Endothelial cell of umbilical vein (primary cell): ENCODE measurements at regions not wholly inside any gene's neighbourhood (a gene's known extent, or its start where the extent isn't known, plus 50 kb on each side); places are given as distances from the start of the nearest gene placed in this dataset.

Experiments
- BruUV-seq: library from RNA; stranded (reverse); fragments of 400-500 nt; replicated peaks from 2 replicates; lab custom pipeline; 2021; lab: Mats Ljungman, UMichigan
- CTCF ChIA-PET: fragments of 300-600, 350-600 bp; sonication (Branson Sonifier 250); formaldehyde crosslinking; loops from one replicate; lab custom pipeline; 2021; ENCODE audit warnings: antibody characterized with exemption, inconsistent platforms; lab: Charles Lee
- POLR2A ChIA-PET: fragments of 300-600, 350-600 bp; sonication (Branson Sonifier 250); formaldehyde crosslinking; loops from one replicate; lab custom pipeline; 2021; ENCODE audit warnings: antibody characterized with exemption, inconsistent platforms; lab: Charles Lee
- DNase-seq: peaks from one replicate; pipeline ENCODE4 v3.0.0-alpha.2; 2011; ENCODE audit warnings: low read depth, low spot score
- FAIRE-seq: peaks from 2 replicates; lab custom pipeline; 2011; peaks lifted over from hg19 to GRCh38; lab: Jason Lieb, UNC
- H2AFZ ChIP-seq: 2 replicates; pipeline ENCODE4 v1.6.0; 2012; ENCODE audit warnings: low read depth, low read length, control low read depth, inconsistent platforms
- H3K27ac ChIP-seq: 2 replicates; pipeline ENCODE4 v1.5.1; 2011; ENCODE audit warnings: low read depth, mild to moderate bottlenecking, control low read depth, low read length, moderate library complexity; ENCODE audit not compliant: insufficient read depth
- H3K27me3 ChIP-seq, 2 experiments: 2 replicates each; pipeline versions ENCODE4 v1.6.0 to v1.6.1; 2011; ENCODE audit warnings: low read length in 2 of 2, mixed read lengths in 1 of 2; ENCODE audit not compliant: control insufficient read depth in 2 of 2, insufficient read depth in 2 of 2
- H3K36me3 ChIP-seq, 2 experiments: 2 replicates in 1 of 2; 3 replicates in 1 of 2; pipeline ENCODE4 v1.5.1; 2011; ENCODE audit warnings: low read length in 2 of 2, mild to moderate bottlenecking in 1 of 2, moderate library complexity in 1 of 2; ENCODE audit not compliant: control insufficient read depth in 2 of 2, insufficient read depth in 2 of 2; ENCODE audit errors: extremely low read depth in 1 of 2
- H3K4me1 ChIP-seq: 3 replicates; pipeline ENCODE4 v1.5.1; 2011; ENCODE audit warnings: mild to moderate bottlenecking, low read length; ENCODE audit not compliant: control insufficient read depth, insufficient read depth; ENCODE audit errors: extremely low read depth
- H3K4me2 ChIP-seq: 2 replicates; pipeline ENCODE4 v1.6.1; 2011; ENCODE audit warnings: low read length, control low read depth, mixed read lengths; ENCODE audit not compliant: insufficient read depth
- H3K4me3 ChIP-seq, 3 experiments: fragments of 200-600 bp in 1 of 3; sonication (generic), shearing (Covaris generic) in 1 of 3; replicated peaks in 1 of 3; 2 replicates each; pipeline ENCODE4 v1.5.1; 2011 to 2016; ENCODE audit warnings: control low read depth in 3 of 3, low read length in 3 of 3, mild to moderate bottlenecking in 2 of 3, inconsistent platforms in 1 of 3, low read depth in 1 of 3, moderate library complexity in 1 of 3; ENCODE audit not compliant: insufficient read depth in 1 of 3
- H3K79me2 ChIP-seq: 2 replicates; pipeline ENCODE4 v1.6.0; 2012; ENCODE audit warnings: low read length, inconsistent platforms; ENCODE audit not compliant: control insufficient read depth, insufficient read depth
- H3K9ac ChIP-seq: replicated peaks from 2 replicates; pipeline ENCODE3; 2011; ENCODE audit warnings: low read length, control low read depth; ENCODE audit not compliant: insufficient read depth; ENCODE audit errors: extremely low read depth
- H3K9me1 ChIP-seq: replicated peaks from 3 replicates; pipeline ENCODE4 v1.6.0; 2011; ENCODE audit warnings: mild to moderate bottlenecking, low read length; ENCODE audit not compliant: control insufficient read depth, insufficient read depth; ENCODE audit errors: extremely low read depth
- H3K9me3 ChIP-seq: replicated peaks from 2 replicates; pipeline ENCODE4 v1.5.1; 2012; ENCODE audit warnings: low read length, inconsistent platforms; ENCODE audit not compliant: control insufficient read depth, insufficient read depth
- H4K20me1 ChIP-seq: replicated peaks from 2 replicates; pipeline ENCODE3; 2011; ENCODE audit warnings: mild to moderate bottlenecking, low read length; ENCODE audit not compliant: control insufficient read depth, insufficient read depth; ENCODE audit errors: extremely low read depth
- CTCF ChIP-seq, 2 donors: IDR thresholded peaks; 1 replicate in 1 of 2; 2 replicates in 1 of 2; pipeline ENCODE4 v1.5.1; 2011; ENCODE audit warnings: low read length in 2 of 2, mild to moderate bottlenecking in 2 of 2, moderate library complexity in 2 of 2, control low read depth in 1 of 2, inconsistent platforms in 1 of 2, low read depth in 1 of 2; ENCODE audit not compliant: insufficient read depth in 1 of 2; ENCODE audit errors: extremely low read depth in 1 of 2
- EZH2 ChIP-seq: IDR thresholded peaks from 2 replicates; pipeline ENCODE4 v1.6.1; 2012; ENCODE audit warnings: borderline replicate concordance, low read depth, mild to moderate bottlenecking, moderate library complexity, low read length, inconsistent platforms; ENCODE audit not compliant: severe bottlenecking
- FOS ChIP-seq: IDR thresholded peaks from 2 replicates; pipeline ENCODE4 v1.6.1; 2011; ENCODE audit warnings: mild to moderate bottlenecking, low read length, moderate library complexity, borderline replicate concordance; ENCODE audit not compliant: insufficient read depth
- GATA2 ChIP-seq: IDR thresholded peaks from 2 replicates; pipeline ENCODE4 v1.7.0; 2011; ENCODE audit warnings: low read depth, mild to moderate bottlenecking, moderate library complexity, mixed read lengths, low read length; ENCODE audit not compliant: insufficient read length, insufficient read depth
- JUN ChIP-seq: IDR thresholded peaks from 2 replicates; pipeline ENCODE4 v1.6.1; 2011; ENCODE audit warnings: borderline replicate concordance, low read depth; ENCODE audit not compliant: insufficient read length, insufficient read depth
- MAX ChIP-seq: IDR thresholded peaks from 2 replicates; pipeline ENCODE4 v1.6.1; 2011; ENCODE audit not compliant: insufficient read depth, insufficient read length
- MYC ChIP-seq: IDR thresholded peaks from one replicate; pipeline ENCODE4 v1.6.1; 2011; ENCODE audit warnings: mild to moderate bottlenecking, low read depth, low read length
- POLR2A ChIP-seq: IDR thresholded peaks from 2 replicates; pipeline ENCODE4 v1.6.1; 2012; ENCODE audit warnings: low read depth, mild to moderate bottlenecking, control low read depth, low read length
- POLR2AphosphoS5 ChIP-seq: IDR thresholded peaks from 2 replicates; pipeline ENCODE4 v1.6.1; 2012; ENCODE audit warnings: low read depth, mild to moderate bottlenecking, control low read depth, low read length, moderate library complexity; ENCODE audit not compliant: insufficient read depth
- dilution Hi-C: fragments of 300-500 bp; cut with MboI; formaldehyde crosslinking; loops from one replicate; pipeline ENCODE4 v1.15.0; 2019; ENCODE audit warnings: low sequenced_read_pairs; ENCODE audit not compliant: extremely low pct_ligation_motif_present
- intact Hi-C: fragments of 100-400 bp; cut with micrococcal nuclease; formaldehyde crosslinking; loops from one replicate; pipeline ENCODE4 v1.10.0; 2022

- FAIRE-seq = no peak
- Histone ChIP-seq H3K9me3 (no peaks in the 10 kb centered on the region), H3K27me3 (no peaks in the 10 kb centered on the region), H3K27ac (no peak overlapping the region), H3K4me2 (no peak overlapping the region), H3K4me1 (no peaks in the 10 kb centered on the region), H3K9me1 (no peaks in the 10 kb centered on the region), H3K9ac (no peak overlapping the region), H4K20me1 (no peaks in the 10 kb centered on the region), H3K36me3 (no peaks in the 10 kb centered on the region), H3K79me2 (no peaks in the 10 kb centered on the region), H3K4me3 (no peak overlapping the region), H2AFZ (no peak overlapping the region)
- dilution Hi-C loops = no loop called here
- ChIA-PET CTCF (no interaction called here), POLR2A (no interaction called here)
- no peak for DNase-seq
- intact Hi-C loops = no loop called here
- TF ChIP-seq EZH2 (no peak), POLR2A (no peak), MYC (no peak), FOS (no peak), JUN (no peak), POLR2AphosphoS5 (no peak)
- no TSS peak for BruUV-seq
Observed at GRCh38 chr6:139676718-139677117, 302.3 kb upstream of the CITED2 start.

- Histone ChIP-seq H2AFZ (no peak overlapping the region), H4K20me1 (no peaks in the 10 kb centered on the region), H3K79me2 (no peaks in the 10 kb centered on the region), H3K4me3 (no peak overlapping the region), H3K27ac (no peak overlapping the region), H3K9ac (no peak overlapping the region), H3K9me1 (no peaks in the 10 kb centered on the region), H3K9me3 (no peaks in the 10 kb centered on the region), H3K4me2 (no peak overlapping the region), H3K27me3 (no peaks in the 10 kb centered on the region), H3K36me3 (no peaks in the 10 kb centered on the region), H3K4me1 (no peaks in the 10 kb centered on the region)
- dilution Hi-C loops = no loop called here
- no peak for DNase-seq
- intact Hi-C loops = no loop called here
- no peak for FAIRE-seq
- POLR2A ChIA-PET = interaction anchor here (0.6 kb wide), 1 partner anchor 296 kb away, joined by 3 read pairs; no protein-coding TSS in a partner anchor
- CTCF ChIA-PET = interaction anchor here (1.0 kb wide), 1 partner anchor 46 kb away, joined by 3 read pairs; no protein-coding TSS in a partner anchor
- no peak for TF ChIP-seq POLR2AphosphoS5
- TF ChIP-seq MYC = no peak
- TF ChIP-seq JUN = no peak
- no peak for TF ChIP-seq POLR2A
- TF ChIP-seq GATA2 = no peak
- no peak for TF ChIP-seq EZH2
- no peak for TF ChIP-seq FOS
- TF ChIP-seq CTCF (IDR thresholded peaks at IDR 0.05; ENCODE audit: extremely low read depth in 1 of 2, insufficient read depth in 1 of 2, low read depth in 1 of 2, low read length in 2 of 2) = no peak
- TF ChIP-seq MAX = no peak
- no TSS peak for BruUV-seq
Observed at GRCh38 chr6:139666284-139666683, 291.8 kb upstream of the CITED2 start.
